ENCODE measurements at regions not wholly inside any gene's neighbourhood (a gene's known extent, or its start where the extent isn't known, plus 50 kb on each side); places are given as distances from the start of the nearest gene placed in this dataset.

GRCh38 chr1:219478811-219479210 lies 134.1 kb downstream of the ZC3H11B start:
- no peak overlapping the region for H3K27ac ChIP-seq
- no peak for DNase-seq (ENCODE audit: low read depth, low spot score)

- no peak overlapping the region for H3K27ac ChIP-seq
- DNase-seq (ENCODE audit: low read depth, low spot score): no peak
These were observed 135.0 kb downstream of the ZC3H11B start for GRCh38 chr1:219477861-219478260.

GRCh38 chr1:219476716-219477115 lies 136.2 kb downstream of the ZC3H11B start:
- DNase-seq (ENCODE audit: low read depth, low spot score): no peak

DNA sequence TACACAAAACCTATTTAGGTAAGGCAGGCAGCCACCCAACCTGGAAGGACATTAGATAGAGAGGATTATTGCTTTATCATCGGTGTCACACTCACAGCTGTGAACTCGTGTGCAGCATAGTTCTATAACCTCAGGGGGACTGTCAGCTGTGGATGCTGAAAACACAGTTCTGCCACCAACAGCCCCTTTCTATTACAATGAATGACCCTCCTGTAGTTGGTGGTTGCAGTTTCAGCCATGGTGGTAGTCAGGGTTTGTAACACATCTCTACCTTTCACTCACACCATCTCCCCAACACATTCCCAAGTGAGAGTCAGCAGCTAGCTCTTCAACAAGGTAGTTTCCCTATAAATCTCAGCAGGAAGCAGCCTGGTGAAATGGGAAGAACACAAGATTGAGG lies 136.8 kb downstream of the ZC3H11B start:
- no peak overlapping the region for H3K27ac ChIP-seq
- no peak for DNase-seq (ENCODE audit: low read depth, low spot score)

More at GRCh38 chr1:219476716-219477115, 136.2 kb downstream of the ZC3H11B start:
- H3K27ac ChIP-seq: no peak overlapping the region

- no peak overlapping the region for H3K27ac ChIP-seq
- DNase-seq (ENCODE audit: low read depth, low spot score): no peak
These were observed 140.3 kb downstream of the ZC3H11B start for GRCh38 chr1:219472596-219472995.

DNA sequence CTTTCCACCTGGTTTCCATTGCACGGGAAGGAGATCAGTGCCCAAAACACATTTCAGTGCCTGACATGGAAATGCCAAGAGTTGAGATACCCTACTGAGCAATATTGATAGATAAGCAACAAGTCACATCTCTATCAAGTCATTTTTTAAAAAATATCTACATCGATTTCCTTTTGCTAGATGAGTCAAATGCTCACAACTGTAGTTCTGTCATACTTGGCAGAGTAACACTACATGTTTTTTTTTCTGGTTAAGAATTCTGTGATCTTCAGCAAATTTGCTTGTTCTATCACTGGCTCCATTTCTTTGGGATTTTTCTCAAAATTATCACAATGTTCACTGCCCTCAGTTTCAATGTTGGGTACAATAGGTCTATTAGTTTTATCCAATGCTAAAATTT lies 145.4 kb downstream of the ZC3H11B start:
- no peak for DNase-seq (ENCODE audit: low read depth, low spot score)
- no peak overlapping the region for H3K27ac ChIP-seq

GRCh38 chr1:219466766-219467165 lies 146.1 kb downstream of the ZC3H11B start:
- DNase-seq (ENCODE audit: low read depth, low spot score): no peak
- H3K27ac ChIP-seq: no peak overlapping the region

DNA sequence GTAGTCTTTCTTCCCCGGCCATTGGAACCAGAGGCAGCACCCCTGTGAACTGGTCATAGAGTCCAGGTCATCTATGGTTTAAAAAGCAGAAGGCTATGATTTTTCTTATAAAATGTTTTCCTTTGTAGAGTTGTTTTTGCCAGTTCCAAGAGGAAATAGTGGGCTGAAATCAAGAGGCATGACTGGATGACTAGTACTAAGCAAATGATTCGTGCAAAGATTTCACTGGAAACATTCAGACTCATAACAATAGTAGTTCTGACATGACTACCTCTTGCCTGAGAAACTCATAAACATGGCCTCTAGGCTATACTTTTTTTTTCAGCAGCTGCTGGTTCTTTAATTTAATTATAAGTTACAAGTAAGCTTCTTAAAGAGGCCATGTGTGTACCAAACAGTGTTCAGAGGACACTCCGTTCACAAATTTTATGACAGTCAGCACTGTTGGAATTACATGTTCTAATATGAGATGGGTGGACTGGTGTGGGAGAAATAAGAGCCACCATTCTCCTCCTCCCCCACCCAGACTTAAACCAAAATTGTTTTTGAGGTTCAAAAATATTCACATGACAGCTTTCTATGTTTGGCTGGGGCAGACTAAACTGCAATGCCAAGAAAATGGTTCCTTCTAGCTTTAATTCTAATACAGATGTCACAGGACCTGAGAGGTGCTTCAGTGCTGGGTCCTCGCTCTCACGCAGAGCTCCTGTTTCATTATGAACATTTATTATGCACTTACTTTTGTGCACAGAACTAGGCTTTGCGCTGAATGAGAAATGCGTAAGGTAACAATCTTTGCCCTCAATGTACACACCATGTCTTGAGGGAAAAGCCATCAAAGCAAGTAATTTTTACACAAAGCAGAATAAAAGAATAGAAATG lies 147.5 kb downstream of the ZC3H11B start:
- peak overlapping the region; percentile 9 for H3K27ac ChIP-seq
- peak; percentile 57 for DNase-seq (ENCODE audit: low read depth, low spot score)

GRCh38 chr1:219463636-219464035 lies 149.3 kb downstream of the ZC3H11B start:
- DNase-seq (ENCODE audit: low read depth, low spot score): no peak
- H3K27ac ChIP-seq: no peak overlapping the region

- H3K27ac ChIP-seq: no peak overlapping the region
- DNase-seq (ENCODE audit: low read depth, low spot score): no peak
These were observed 150.9 kb downstream of the ZC3H11B start for GRCh38 chr1:219461981-219462400.

- DNase-seq (ENCODE audit: low read depth, low spot score): peak; percentile 70
- no peak overlapping the region for H3K27ac ChIP-seq
These were observed 151.7 kb downstream of the ZC3H11B start for GRCh38 chr1:219460896-219461815.

GRCh38 chr1:219460081-219460895 lies 152.6 kb downstream of the ZC3H11B start:
- DNase-seq (ENCODE audit: low read depth, low spot score): no peak
- no peak overlapping the region for H3K27ac ChIP-seq

GRCh38 chr1:219459351-219460080 lies 153.4 kb downstream of the ZC3H11B start:
- no peak for DNase-seq (ENCODE audit: low read depth, low spot score)
- H3K27ac ChIP-seq: no peak overlapping the region

- no peak for DNase-seq (ENCODE audit: low read depth, low spot score)
- H3K27ac ChIP-seq: no peak overlapping the region
These were observed 166.6 kb downstream of the ZC3H11B start for GRCh38 chr1:219446288-219446687.

DNA sequence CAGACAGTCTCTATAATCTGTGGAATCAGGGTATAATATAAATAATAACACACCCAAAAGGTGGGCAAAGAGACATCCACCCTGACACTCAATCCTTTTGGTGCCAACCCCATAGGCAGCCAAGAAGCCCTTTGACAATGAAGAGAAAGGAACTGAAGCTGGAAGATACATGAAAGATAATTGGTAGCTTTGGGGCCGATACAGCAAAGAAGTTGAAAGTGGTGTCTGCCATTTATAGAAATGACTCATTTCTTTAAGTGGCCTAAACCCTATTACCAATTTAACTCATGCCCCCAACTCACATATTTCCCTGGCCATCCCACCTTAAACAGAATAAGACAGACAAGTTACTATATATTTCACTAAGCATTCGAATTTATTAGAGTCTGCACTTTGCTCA lies 167.0 kb downstream of the ZC3H11B start:
- DNase-seq (ENCODE audit: low read depth, low spot score): no peak
- H3K27ac ChIP-seq: no peak overlapping the region

- no peak overlapping the region for H3K27ac ChIP-seq
- DNase-seq (ENCODE audit: low read depth, low spot score): no peak
These were observed 168.4 kb downstream of the ZC3H11B start for GRCh38 chr1:219444474-219444873.

DNA sequence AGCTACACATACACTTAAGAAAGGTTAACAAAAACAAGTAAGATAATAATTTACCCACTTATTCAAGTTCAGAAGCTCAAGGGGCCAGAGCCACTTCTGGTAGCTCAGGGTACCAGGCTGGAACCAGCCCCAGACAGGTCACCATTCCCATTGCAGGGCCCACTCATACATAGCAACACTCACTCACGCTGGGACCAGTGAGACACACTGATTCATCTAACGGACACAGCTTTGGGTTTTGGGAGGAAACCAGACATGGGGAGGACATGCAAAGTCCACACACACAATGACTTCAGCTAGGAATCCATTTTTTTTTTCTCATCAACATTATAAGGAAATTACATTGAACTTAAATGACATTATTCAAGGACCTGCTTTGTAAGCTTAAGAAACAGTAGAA lies 169.1 kb downstream of the ZC3H11B start:
- no peak for DNase-seq (ENCODE audit: low read depth, low spot score)
- H3K27ac ChIP-seq: no peak overlapping the region

DNA sequence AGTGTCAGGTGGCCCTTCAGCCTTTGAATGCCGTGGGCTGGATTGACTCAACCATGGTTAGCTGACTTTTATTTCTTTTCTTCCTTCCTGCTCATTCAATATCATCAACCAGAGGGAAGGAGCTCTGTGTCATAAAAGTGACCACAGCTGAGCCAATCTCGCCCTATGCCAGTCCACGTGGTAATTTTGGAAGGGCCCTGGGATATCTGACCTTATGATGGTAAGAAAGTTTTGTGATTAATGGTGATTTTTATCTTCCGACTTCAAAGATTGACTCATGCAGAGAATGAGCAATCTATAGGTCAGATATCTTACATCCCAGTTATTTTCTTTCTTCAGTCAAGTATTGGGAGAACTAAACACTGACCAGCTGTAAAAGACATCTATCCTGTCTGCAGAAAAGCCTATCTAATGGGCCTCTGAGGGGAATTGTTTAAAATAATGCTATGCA lies 170.3 kb downstream of the ZC3H11B start:
- H3K27ac ChIP-seq: no peak overlapping the region
- no peak for DNase-seq (ENCODE audit: low read depth, low spot score)

DNA sequence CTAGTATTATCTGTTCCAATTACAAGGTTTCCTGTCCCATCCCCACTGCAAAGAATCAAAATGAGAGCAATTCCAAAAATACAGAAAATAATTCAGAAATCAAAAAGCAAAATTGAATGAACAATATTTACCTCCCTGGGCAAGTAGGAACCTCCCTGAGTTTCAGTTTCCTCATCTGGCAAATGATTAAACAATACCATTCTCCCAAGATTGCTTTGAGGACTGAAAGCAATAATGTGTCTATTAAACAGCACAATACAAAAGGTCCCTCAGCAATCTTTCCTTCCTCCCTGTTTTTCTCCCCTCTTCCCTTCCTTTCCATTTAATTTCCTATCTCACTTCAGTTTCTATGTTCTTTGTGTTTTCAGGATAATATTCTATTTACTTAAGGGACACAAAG lies 171.0 kb downstream of the ZC3H11B start:
- H3K27ac ChIP-seq: no peak overlapping the region
- DNase-seq (ENCODE audit: low read depth, low spot score): no peak

All from epithelial cell of prostate (primary cell).